GM23248 (cell line): ENCODE measurements at regions not wholly inside any gene's neighbourhood (a gene's known extent, or its start where the extent isn't known, plus 50 kb on each side); places are given as distances from the start of the nearest gene placed in this dataset.
"Not testable (repeated sequence)": the region's sequence is repeated elsewhere in the genome, so short reads cannot be mapped to it uniquely, and the experiment has no call there.

ENCODE experiments used
- DNase-seq: peaks from one replicate; pipeline ENCODE4 v3.0.0-alpha.2; 2015
- H2AFZ ChIP-seq: fragments of 200-600 bp; sonication (generic); 2 replicates; pipeline ENCODE4 v1.6.1; 2016; ENCODE audit warnings: antibody characterized with exemption
- H3F3A ChIP-seq: fragments of 200-600 bp; sonication (generic); 2 replicates; pipeline ENCODE4 v1.6.1; 2016; ENCODE audit warnings: mild to moderate bottlenecking, antibody characterized with exemption, mixed run types; ENCODE audit not compliant: insufficient read depth
- H3K27ac ChIP-seq: fragments of 200-600 bp; sonication (generic); 2 replicates; pipeline ENCODE4 v1.5.1; 2016; ENCODE audit warnings: mild to moderate bottlenecking
- H3K27me3 ChIP-seq: fragments of 200-600 bp; sonication (generic); replicated peaks from 2 replicates; pipeline ENCODE4 v1.6.1; 2016; ENCODE audit warnings: mild to moderate bottlenecking; ENCODE audit not compliant: insufficient read depth
- H3K36me3 ChIP-seq: fragments of 200-600 bp; sonication (generic); 2 replicates; pipeline ENCODE4 v1.6.1; 2016; ENCODE audit warnings: low read depth, mild to moderate bottlenecking
- H3K4me1 ChIP-seq: fragments of 200-600 bp; sonication (generic); 2 replicates; pipeline ENCODE4 v1.6.1; 2016; ENCODE audit warnings: mild to moderate bottlenecking; ENCODE audit not compliant: insufficient read depth
- H3K4me2 ChIP-seq: fragments of 200-600 bp; sonication (generic); one replicate; pipeline ENCODE4 v1.6.1; 2016; ENCODE audit warnings: mild to moderate bottlenecking; ENCODE audit not compliant: unreplicated experiment
- H3K4me3 ChIP-seq: fragments of 200-600 bp; sonication (generic); 2 replicates; pipeline ENCODE4 v1.5.1; 2016; ENCODE audit warnings: mild to moderate bottlenecking
- H3K79me2 ChIP-seq: fragments of 200-600 bp; sonication (generic); 2 replicates; pipeline ENCODE4 v1.6.1; 2016; ENCODE audit warnings: mild to moderate bottlenecking; ENCODE audit not compliant: insufficient read depth
- H3K9ac ChIP-seq: fragments of 200-600 bp; sonication (generic); 2 replicates; pipeline ENCODE4 v1.6.1; 2016; ENCODE audit warnings: mild to moderate bottlenecking
- H3K9me2 ChIP-seq: fragments of 200-600 bp; sonication (generic); 2 replicates; pipeline ENCODE4 v1.6.1; 2016; ENCODE audit warnings: mixed run types, mild to moderate bottlenecking, moderate library complexity; ENCODE audit not compliant: insufficient read depth
- H3K9me3 ChIP-seq: fragments of 200-600 bp; sonication (generic); one replicate; pipeline ENCODE4 v1.6.1; 2017; ENCODE audit warnings: low read depth
- H4K20me1 ChIP-seq: fragments of 200-600 bp; sonication (generic); 2 replicates; pipeline ENCODE4 v1.6.0; 2016; ENCODE audit not compliant: insufficient read depth
- WGBS, 2 experiments: methylation state at CpG; one replicate each; pipeline ENCODE4 v1.1.6; 2015 to 2017; ENCODE audit warnings: low lambda C conversion rate in 2 of 2, low coverage in 1 of 2; ENCODE audit errors: missing lambda C conversion rate in 2 of 2; 5-methylcytosine and 5-hydroxymethylcytosine counted together
- in situ Hi-C: fragments of 300-500 bp; cut with MboI; formaldehyde crosslinking; loops from 2 replicates; pipeline ENCODE4 v1.15.0; 2020

DNA sequence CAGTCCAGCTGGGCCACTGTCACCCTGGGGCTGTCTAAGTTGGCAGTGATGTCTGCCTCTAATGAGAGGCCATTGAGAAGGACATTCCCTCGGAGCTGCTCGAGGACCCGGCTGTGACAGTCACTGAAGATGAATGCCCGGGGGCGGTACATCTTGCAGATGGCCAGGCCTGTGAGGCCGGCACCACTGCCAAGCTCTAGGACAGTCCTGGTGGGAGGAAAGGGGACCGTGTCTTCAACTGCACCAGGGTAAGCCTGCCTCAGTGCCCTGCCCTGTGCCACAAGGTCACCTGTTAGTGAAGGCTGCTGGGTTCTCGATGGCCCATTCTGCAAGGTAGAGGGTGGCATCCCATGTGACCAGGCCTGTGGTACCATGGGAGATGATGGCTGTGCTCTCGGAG, 236.6 kb upstream of the FRG2C start:
- WGBS, 2 experiments, result 94 to 98% methylated on average over 9 of the region's 9 CpGs
- not testable (repeated sequence) for DNase-seq, H2AFZ ChIP-seq

DNA sequence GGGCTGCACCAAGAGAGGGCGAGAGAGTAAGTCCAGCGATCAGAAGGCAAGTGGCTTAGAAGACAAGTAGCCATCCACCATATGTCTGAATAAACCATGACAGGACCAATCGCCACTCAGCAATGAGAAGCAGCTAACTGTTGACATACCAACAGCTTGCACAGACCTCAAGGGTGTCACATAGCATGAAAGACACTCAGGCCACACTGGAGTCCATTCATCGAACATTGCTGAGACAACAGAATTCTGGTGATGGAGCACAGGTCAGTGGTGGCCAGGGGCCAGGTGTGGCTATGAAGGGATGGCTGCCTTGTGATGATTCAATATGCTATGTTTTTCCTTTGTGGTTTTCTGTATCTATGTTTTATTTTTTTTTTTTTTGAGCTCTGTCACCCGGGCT, 236.2 kb upstream of the FRG2C start:
- in situ Hi-C loops, result loop anchor here (10.0 kb wide), 1 partner anchor 133 kb away; no protein-coding TSS in a partner anchor
- H3K9me3 ChIP-seq, H3K4me3 ChIP-seq, H3K79me2 ChIP-seq, H3K36me3 ChIP-seq, H4K20me1 ChIP-seq, H3F3A ChIP-seq, H3K9ac ChIP-seq, H3K4me2 ChIP-seq, H3K27me3 ChIP-seq, H3K27ac ChIP-seq, H2AFZ ChIP-seq, H3K9me2 ChIP-seq: not testable (repeated sequence)
- peak; percentile 12 for DNase-seq
- peaks cover 22% of the 10 kb centered on the region for H3K4me1 ChIP-seq
- WGBS, 2 experiments, result 83 to 87% methylated on average over 5 of the region's 5 CpGs

More for the DNA sequence above, 236.6 kb upstream of the FRG2C start:
- not testable (repeated sequence) for H3K79me2 ChIP-seq, H4K20me1 ChIP-seq, H3K27ac ChIP-seq, H3K9me2 ChIP-seq, H3F3A ChIP-seq, H3K9me3 ChIP-seq, H3K4me3 ChIP-seq, H3K36me3 ChIP-seq, H3K27me3 ChIP-seq, H3K9ac ChIP-seq, H3K4me2 ChIP-seq
- in situ Hi-C loops, result loop anchor here (10.0 kb wide), 1 partner anchor 133 kb away; no protein-coding TSS in a partner anchor
- peaks cover 20% of the 10 kb centered on the region for H3K4me1 ChIP-seq

DNA sequence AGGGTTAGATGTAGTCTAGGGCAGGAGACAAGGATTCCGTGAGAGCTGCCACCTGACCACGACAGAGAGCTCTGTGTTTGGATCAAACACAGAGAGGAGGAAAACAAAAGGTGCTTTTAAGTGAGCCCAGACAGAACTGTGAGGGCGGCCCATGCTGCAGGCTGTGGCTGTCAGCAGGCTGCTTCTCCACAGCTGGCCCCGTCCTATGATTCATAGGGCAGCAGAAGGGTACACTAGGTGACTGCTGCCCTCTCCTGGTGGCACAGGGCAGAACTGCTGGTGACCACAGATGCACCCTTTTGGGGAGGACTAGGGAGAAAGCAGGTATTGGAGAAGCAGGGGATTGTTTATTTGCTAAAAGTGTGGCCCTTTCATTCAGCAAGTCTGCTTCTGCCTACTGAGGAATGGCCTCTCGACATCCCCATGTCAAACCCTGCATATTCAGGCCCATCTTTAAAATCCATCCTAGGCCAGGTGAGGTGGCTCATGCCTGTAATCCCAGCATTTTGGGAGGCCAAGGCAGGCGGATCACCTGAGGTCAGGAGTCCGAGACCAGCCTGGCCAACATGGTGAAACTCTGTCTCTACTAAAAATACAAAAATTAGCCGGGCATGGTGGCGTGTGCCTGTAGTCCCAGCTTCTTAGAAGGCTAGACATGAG, 234.4 kb upstream of the FRG2C start:
- not testable (repeated sequence) for H3K36me3 ChIP-seq, H3K27me3 ChIP-seq, H3K4me2 ChIP-seq, H3K27ac ChIP-seq, H3K9me3 ChIP-seq, H4K20me1 ChIP-seq, H3K79me2 ChIP-seq, H3K9me2 ChIP-seq, H3K4me3 ChIP-seq, H3K9ac ChIP-seq, H2AFZ ChIP-seq
- Histone ChIP-seq H3F3A (peaks cover 12% of the 10 kb centered on the region), H3K4me1 (peaks cover 33% of the 10 kb centered on the region)
- in situ Hi-C loops, result loop anchor here (10.0 kb wide), 1 partner anchor 135 kb away; no protein-coding TSS in a partner anchor
- DNase-seq, result peak; percentile 87
- WGBS, 2 experiments, result 54 to 56% methylated on average over 9 of the region's 9 CpGs

DNA sequence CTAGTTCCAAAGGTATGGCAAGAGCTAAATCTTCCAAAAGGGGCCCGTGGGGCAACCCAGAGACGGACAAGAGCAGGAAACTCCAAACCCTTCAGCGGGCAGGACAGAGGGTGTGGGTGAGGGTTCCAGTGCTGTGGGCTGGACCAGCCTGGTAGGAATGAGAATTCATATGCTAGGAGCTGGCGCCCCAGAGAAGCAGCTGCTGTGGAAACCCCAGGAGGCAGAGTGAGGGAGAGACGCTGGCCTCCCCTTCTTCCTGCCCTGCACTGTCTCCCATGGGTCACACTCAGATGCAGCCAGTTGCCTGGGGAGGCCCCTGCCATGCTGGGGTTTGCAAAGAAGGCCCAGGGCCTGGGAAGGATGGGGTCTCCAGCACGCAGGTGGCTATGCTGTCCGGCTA, 233.7 kb upstream of the FRG2C start:
- Histone ChIP-seq H3K4me1 (peaks cover 33% of the 10 kb centered on the region), H3F3A (peaks cover 12% of the 10 kb centered on the region)
- H2AFZ ChIP-seq, H3K9me3 ChIP-seq, H3K9me2 ChIP-seq, H4K20me1 ChIP-seq, H3K79me2 ChIP-seq, H3K27ac ChIP-seq, H3K4me2 ChIP-seq, H3K27me3 ChIP-seq, H3K4me3 ChIP-seq, H3K9ac ChIP-seq, in situ Hi-C loops, DNase-seq, H3K36me3 ChIP-seq: not testable (repeated sequence)
- 87 to 88% methylated on average over 7 of the region's 7 CpGs for WGBS, 2 experiments

DNA sequence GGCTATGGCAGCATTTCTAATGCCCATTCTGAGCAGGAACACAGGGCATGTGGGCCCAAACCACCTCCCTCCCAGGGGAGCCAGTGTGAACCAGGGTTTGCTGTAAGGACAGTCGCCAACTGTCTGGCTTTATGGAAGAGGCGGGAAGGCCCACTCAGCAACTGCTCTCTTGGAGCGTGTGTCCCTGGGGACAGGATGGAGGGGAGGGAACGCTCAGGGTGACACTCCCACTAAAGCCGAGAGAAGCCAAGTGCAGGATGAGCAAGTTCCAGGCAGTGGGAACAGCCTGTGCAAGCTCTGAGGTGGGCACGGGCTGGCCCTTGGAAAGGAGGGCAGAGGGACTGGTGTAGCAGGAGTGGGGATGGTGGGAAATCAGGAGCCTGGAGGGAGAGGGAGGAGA, 233.0 kb upstream of the FRG2C start:
- in situ Hi-C loops, H3K9ac ChIP-seq, H3K27me3 ChIP-seq, H3K9me2 ChIP-seq, H3K79me2 ChIP-seq, DNase-seq, H3K36me3 ChIP-seq, H4K20me1 ChIP-seq, H3K4me2 ChIP-seq, H2AFZ ChIP-seq, H3K27ac ChIP-seq, H3K4me3 ChIP-seq, H3K9me3 ChIP-seq: not testable (repeated sequence)
- 63 to 76% methylated on average over 6 of the region's 6 CpGs for WGBS, 2 experiments
- Histone ChIP-seq H3K4me1 (peaks cover 33% of the 10 kb centered on the region), H3F3A (peaks cover 12% of the 10 kb centered on the region)

DNA sequence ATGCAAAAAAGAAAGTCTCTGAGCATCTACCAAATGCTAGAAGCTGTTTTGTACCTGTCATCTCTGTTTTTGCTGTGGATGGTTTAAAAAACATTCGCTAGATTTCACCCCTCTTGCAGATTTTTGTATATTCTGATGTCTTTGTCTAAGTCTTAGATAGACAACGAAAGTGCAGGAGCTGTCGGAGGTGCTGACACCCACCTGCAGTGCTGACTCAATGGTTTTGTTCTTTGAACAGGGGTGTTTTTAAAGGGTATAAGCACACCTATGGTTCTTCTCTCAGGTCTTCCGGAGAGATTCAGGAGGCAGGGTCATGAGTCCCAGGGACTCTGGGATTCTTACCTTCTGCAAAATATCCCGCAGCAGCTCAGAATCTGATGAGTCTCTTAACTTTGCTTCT, 231.7 kb upstream of the FRG2C start:
- not testable (repeated sequence) for H4K20me1 ChIP-seq

More for the DNA sequence above, 231.7 kb upstream of the FRG2C start:
- H3K4me2 ChIP-seq, result peak overlapping the region; percentile 41
- peak; percentile 10 for DNase-seq
- H3K9me2 ChIP-seq, H3K4me3 ChIP-seq, H3K36me3 ChIP-seq, H3K79me2 ChIP-seq, H2AFZ ChIP-seq, H3K27me3 ChIP-seq, H3K9me3 ChIP-seq, in situ Hi-C loops: not testable (repeated sequence)
- peak overlapping the region; percentile 52; the same call in 1 of the 2 replicates for H3K9ac ChIP-seq
- H3K27ac ChIP-seq, result peak overlapping the region; percentile 97
- peaks cover 33% of the 10 kb centered on the region for H3K4me1 ChIP-seq
- WGBS, 2 experiments, result 79 to 84% methylated on average over 5 of the region's 5 CpGs
- H3F3A ChIP-seq, result peaks cover 12% of the 10 kb centered on the region
